Renal pelvis (tissue), 1 donor: ENCODE measurements at regions not wholly inside any gene's neighbourhood (a gene's known extent, or its start where the extent isn't known, plus 50 kb on each side); places are given as distances from the start of the nearest gene placed in this dataset.

Source experiments
- DNase-seq: peaks from one replicate; pipeline ENCODE4 v3.0.0-alpha.2; 2013

- DNase-seq: no peak
Observed at GRCh38 chr1:217311766-217312165, 319.1 kb downstream of the GPATCH2 start.

- no peak for DNase-seq
Observed at GRCh38 chr1:217311269-217311668, 319.6 kb downstream of the GPATCH2 start.

DNA sequence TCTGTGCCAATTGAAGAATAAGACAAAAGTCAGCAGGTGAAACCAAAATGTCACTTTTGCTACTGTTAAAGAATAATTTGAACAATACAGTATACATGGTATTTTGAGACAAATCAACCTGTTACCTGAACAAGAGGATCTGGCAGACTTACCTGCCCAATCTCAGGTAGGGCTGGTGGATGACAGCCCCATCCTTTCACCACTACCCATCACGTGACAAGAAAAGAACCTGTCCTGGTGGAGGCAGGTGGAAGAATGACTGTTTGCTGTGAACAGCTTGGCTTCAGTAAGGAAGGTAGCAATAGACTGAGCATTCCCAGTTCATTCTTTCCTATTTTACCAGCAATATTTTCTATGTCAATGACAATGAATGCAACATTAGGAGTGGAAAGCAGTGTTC lies 349.6 kb downstream of the GPATCH2 start:
- no peak for DNase-seq

- peak; percentile 11 for DNase-seq
Observed at GRCh38 chr1:217275655-217276398, 355.1 kb downstream of the GPATCH2 start.

DNA sequence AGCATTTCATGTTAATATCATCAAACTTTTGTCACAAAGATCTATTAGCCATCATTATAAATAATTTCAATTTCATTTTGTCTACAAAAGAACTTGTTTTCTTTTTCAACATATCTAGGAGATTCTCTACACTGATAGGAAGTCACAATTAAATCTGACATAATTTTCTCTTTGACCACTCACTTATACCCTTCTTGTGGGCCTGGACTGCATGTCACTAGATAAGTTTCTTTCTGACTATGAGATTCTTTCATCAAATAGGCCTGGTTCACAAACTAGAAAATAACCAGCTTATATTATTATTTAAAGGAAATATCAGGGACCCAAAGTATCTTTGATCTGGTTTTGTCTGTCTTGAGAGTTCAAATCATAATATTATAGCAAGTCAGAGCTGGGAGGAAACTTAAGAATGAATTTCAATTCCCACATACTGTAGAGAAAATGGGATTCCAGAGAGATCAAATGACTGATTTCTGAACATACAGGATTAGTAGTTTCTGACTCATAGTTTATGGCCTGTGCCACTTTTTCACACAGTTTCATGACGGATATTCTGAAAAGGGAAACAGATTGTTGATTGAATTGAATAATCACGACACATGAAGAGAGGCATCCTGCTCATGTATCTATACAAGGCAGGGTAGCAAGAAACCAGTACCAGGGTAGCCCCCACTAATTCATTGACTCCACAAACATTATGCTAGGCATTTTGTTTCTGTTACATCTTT lies 355.8 kb downstream of the GPATCH2 start:
- no peak for DNase-seq

DNA sequence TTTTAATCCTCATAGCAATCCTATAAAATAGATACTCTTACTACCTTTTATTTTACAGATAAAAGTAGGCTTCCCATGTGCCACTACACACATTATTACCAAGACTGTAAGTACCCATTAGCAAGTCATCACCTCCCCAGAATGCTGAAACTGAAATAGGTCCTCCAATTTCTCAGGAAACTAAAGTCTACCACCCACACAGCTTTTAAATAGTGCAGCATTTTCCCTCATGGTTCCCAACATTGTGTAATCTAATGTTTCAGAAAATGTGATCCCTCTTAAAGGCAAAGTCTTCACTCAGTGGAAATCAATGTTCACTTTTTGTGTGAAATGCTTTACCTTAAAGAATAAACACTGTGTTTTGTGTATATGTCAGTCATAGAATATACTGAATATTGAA lies 356.5 kb downstream of the GPATCH2 start:
- no peak for DNase-seq

DNA sequence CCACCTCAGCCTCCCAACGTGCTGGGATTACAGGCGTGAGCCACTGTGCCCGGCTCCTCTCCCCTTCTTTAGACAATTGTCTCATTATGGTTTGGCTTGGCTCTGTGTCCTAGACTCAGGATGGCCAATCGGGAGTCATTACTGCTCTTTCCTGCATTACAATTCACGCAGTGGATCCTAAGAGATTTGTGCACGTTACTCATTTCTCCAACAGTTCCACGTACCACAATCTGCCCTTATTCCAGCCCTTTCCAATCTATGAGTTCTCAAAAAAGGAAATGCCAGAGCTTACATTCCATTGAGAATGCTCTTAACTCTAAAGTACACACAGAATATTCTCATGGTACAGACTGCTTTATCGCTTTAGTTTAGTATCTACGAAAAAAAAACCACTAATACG lies 357.0 kb downstream of the GPATCH2 start:
- no peak for DNase-seq

GRCh38 chr1:217272385-217272784 lies 358.5 kb downstream of the GPATCH2 start:
- no peak for DNase-seq

DNA sequence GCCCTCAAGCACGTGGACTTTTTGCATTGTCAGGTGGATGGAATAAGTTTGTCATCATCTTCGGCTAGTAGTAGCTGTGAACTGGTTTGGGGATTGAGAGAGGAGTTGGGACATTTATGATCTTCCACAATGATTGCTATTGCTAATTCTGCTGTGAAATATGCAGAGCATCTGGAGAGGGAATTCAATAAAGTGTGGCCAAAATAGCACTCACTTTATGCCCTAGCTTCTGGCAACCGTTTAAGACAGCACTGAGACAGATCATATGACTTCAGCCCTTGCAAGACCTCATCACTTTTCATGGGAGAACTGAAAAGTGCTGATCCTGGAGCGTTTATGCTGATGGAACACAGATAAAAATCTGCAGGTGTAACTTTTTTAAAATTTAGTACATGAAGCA lies 360.8 kb downstream of the GPATCH2 start:
- no peak for DNase-seq

GRCh38 chr1:217268058-217268457 lies 362.8 kb downstream of the GPATCH2 start:
- no peak for DNase-seq

GRCh38 chr1:217261636-217262035 lies 369.3 kb downstream of the GPATCH2 start:
- DNase-seq: no peak

- DNase-seq: no peak
Observed at GRCh38 chr1:217260676-217261075, 370.2 kb downstream of the GPATCH2 start.

GRCh38 chr1:217253985-217254384 lies 376.9 kb downstream of the GPATCH2 start:
- no peak for DNase-seq

GRCh38 chr1:217253351-217253750 lies 377.5 kb downstream of the GPATCH2 start:
- no peak for DNase-seq

- DNase-seq: no peak
Observed at GRCh38 chr1:217251121-217251520, 379.8 kb downstream of the GPATCH2 start.

- no peak for DNase-seq
Observed at GRCh38 chr1:217249857-217250256, 381.0 kb downstream of the GPATCH2 start.

- DNase-seq: peak; percentile 12
Observed at GRCh38 chr1:217244971-217245370, 385.9 kb downstream of the GPATCH2 start.

- no peak for DNase-seq
Observed at GRCh38 chr1:217240656-217241055, 390.2 kb downstream of the GPATCH2 start.

- no peak for DNase-seq
Observed at GRCh38 chr1:217238945-217239344, 391.9 kb downstream of the GPATCH2 start.

GRCh38 chr1:217230412-217230811 lies 400.5 kb downstream of the GPATCH2 start:
- no peak for DNase-seq

DNA sequence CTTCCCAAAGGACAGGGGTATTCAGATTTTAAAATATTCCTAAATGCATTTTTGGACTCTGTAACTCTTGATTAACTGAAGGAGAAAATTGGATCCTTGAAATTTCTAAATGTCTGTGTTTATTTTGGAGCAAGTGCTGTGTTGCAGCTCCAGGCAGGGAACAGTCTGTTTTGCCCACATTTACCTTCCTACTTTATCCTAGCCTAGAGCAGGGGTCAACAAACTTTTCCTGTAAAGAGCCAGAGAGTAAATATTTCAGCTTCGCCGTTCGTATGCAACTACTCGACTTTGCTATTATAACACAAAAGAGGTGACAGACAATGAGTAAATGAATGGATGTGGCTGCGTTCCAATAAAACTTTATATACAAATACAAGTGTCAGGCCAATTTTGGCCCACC lies 402.2 kb downstream of the GPATCH2 start:
- no peak for DNase-seq

- DNase-seq: no peak
Observed at GRCh38 chr1:217224201-217224600, 406.7 kb downstream of the GPATCH2 start.

GRCh38 chr1:217214551-217214950 lies 416.3 kb downstream of the GPATCH2 start:
- no peak for DNase-seq

GRCh38 chr1:217211486-217211885 lies 419.4 kb downstream of the GPATCH2 start:
- no peak for DNase-seq
